Progenitor cell of endocrine pancreas (in vitro differentiated cells): ENCODE measurements at regions not wholly inside any gene's neighbourhood (a gene's known extent, or its start where the extent isn't known, plus 50 kb on each side); places are given as distances from the start of the nearest gene placed in this dataset.
"Not testable (repeated sequence)": the region's sequence is repeated elsewhere in the genome, so short reads cannot be mapped to it uniquely, and the experiment has no call there.

Experiments
- DNase-seq: peaks from one replicate; pipeline ENCODE4 v3.0.0; 2021; ENCODE audit warnings: low spot score; ENCODE audit not compliant: unreplicated experiment
- H3K27ac Mint-ChIP-seq: 2 replicates; pipeline ENCODE4 v1.8.0; 2021; ENCODE audit warnings: mild to moderate bottlenecking, moderate library complexity, mixed read lengths
- H3K27me3 Mint-ChIP-seq: 2 replicates; pipeline ENCODE4 v1.8.0; 2021; ENCODE audit warnings: mixed read lengths
- H3K36me3 Mint-ChIP-seq: 2 replicates; pipeline ENCODE4 v1.8.0; 2022; ENCODE audit warnings: mixed read lengths; ENCODE audit not compliant: insufficient read depth
- H3K4me1 Mint-ChIP-seq: 2 replicates; pipeline ENCODE4 v1.8.0; 2021; ENCODE audit warnings: low read depth, mixed read lengths
- H3K4me3 Mint-ChIP-seq: 2 replicates; pipeline ENCODE4 v1.8.0; 2021; ENCODE audit warnings: low read depth, mild to moderate bottlenecking, moderate library complexity, mixed read lengths
- H3K9me3 Mint-ChIP-seq: 2 replicates; pipeline ENCODE4 v1.8.0; 2021; ENCODE audit warnings: low read depth, mixed read lengths
- CTCF ChIP-seq: fragments of 200-600 bp; sonication (generic); IDR thresholded peaks from one replicate; pipeline ENCODE4 v1.5.0; 2021; ENCODE audit warnings: antibody characterized with exemption, mild to moderate bottlenecking; ENCODE audit not compliant: unreplicated experiment

GRCh38 chr6:95866732-95867131 is 149.0 kb upstream of the FUT9 start:
- H3K36me3 Mint-ChIP-seq, result no peaks in the 10 kb centered on the region
- no peaks in the 10 kb centered on the region for H3K27me3 Mint-ChIP-seq
- no peaks in the 10 kb centered on the region for H3K9me3 Mint-ChIP-seq
- H3K4me1 Mint-ChIP-seq, result no peaks in the 10 kb centered on the region
- H3K27ac Mint-ChIP-seq, result no peak overlapping the region
- H3K4me3 Mint-ChIP-seq, result no peak overlapping the region
- DNase-seq, result no peak
- TF ChIP-seq CTCF, result peak; percentile 58

GRCh38 chr6:95867205-95867604 is 148.6 kb upstream of the FUT9 start:
- DNase-seq, result no peak
- H3K27ac Mint-ChIP-seq, result no peak overlapping the region
- H3K4me3 Mint-ChIP-seq, result no peak overlapping the region
- TF ChIP-seq CTCF, result no peak
- no peaks in the 10 kb centered on the region for H3K9me3 Mint-ChIP-seq
- H3K4me1 Mint-ChIP-seq, result no peaks in the 10 kb centered on the region
- H3K27me3 Mint-ChIP-seq, result no peaks in the 10 kb centered on the region
- no peaks in the 10 kb centered on the region for H3K36me3 Mint-ChIP-seq

- Mint-ChIP-seq H3K27me3 (no peaks in the 10 kb centered on the region), H3K9me3 (no peaks in the 10 kb centered on the region), H3K4me1 (peaks cover 6% of the 10 kb centered on the region), H3K27ac (peak overlapping the region; percentile 37), H3K4me3 (no peak overlapping the region), H3K36me3 (no peaks in the 10 kb centered on the region)
- no peak for DNase-seq
- TF ChIP-seq CTCF, result no peak
Measured at GRCh38 chr6:95877480-95877879, 138.3 kb upstream of the FUT9 start.

GRCh38 chr6:95879856-95880255 is 135.9 kb upstream of the FUT9 start:
- Mint-ChIP-seq H3K4me3 (no peak overlapping the region), H3K27me3 (no peaks in the 10 kb centered on the region), H3K27ac (no peak overlapping the region), H3K4me1 (peaks cover 6% of the 10 kb centered on the region), H3K9me3 (no peaks in the 10 kb centered on the region), H3K36me3 (no peaks in the 10 kb centered on the region)
- no peak for DNase-seq
- TF ChIP-seq CTCF, result no peak

- H3K36me3 Mint-ChIP-seq, result no peaks in the 10 kb centered on the region
- TF ChIP-seq CTCF, result no peak
- H3K4me3 Mint-ChIP-seq, result no peak overlapping the region
- H3K27ac Mint-ChIP-seq, result no peak overlapping the region
- H3K27me3 Mint-ChIP-seq, result no peaks in the 10 kb centered on the region
- H3K4me1 Mint-ChIP-seq, result peaks cover 4% of the 10 kb centered on the region
- H3K9me3 Mint-ChIP-seq, result no peaks in the 10 kb centered on the region
- no peak for DNase-seq
Measured at GRCh38 chr6:95882371-95882770, 133.4 kb upstream of the FUT9 start.

GRCh38 chr6:95888711-95889110 is 127.1 kb upstream of the FUT9 start:
- H3K4me1 Mint-ChIP-seq, H3K27me3 Mint-ChIP-seq, H3K4me3 Mint-ChIP-seq, DNase-seq, H3K27ac Mint-ChIP-seq, H3K36me3 Mint-ChIP-seq: not testable (repeated sequence)
- H3K9me3 Mint-ChIP-seq, result peaks cover 13% of the 10 kb centered on the region
